ENCODE measurements at regions not wholly inside any gene's neighbourhood (a gene's known extent, or its start where the extent isn't known, plus 50 kb on each side); places are given as distances from the start of the nearest gene placed in this dataset.
A peak's percentile ranks its signal among the peaks of the same experiment; 100 is the strongest.

DNA sequence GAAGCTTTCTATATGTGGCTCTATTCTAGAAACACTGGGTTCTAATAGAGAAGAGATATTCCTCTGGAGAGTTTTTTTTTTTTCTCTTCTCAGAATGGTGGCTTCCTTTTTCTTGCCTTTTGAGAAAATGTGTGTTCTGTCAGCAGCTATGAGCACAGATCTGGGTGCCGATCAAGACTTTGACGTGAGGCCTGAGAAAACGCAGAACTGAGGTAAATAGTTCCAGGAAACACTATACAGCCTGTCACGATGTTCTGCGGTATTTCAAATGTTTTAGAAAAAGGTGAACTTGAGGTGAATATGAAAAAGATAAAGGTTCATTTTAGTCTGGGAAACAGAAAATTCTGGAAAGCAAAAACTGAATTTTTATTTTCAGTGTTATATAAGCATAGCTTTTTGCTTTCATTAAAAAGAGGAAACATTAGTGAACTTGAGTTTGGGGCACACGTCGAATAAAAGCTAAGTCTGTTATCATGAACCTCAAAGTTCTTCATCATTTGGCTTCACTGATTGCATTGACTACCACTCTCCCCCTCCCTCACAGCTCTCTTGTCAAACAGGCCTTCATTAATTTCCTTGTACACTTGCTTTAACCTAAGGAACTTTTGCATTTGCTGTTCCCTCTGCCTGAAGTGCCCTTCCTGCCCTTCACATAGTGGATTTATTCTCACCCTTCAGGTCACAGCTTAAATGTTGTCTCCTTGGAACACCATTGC, 265.1 kb downstream of the NFKBIZ start:
- Histone ChIP-seq H3K18ac (ENCODE audit: low read length) (no peak overlapping the region), H3K4me3 (ENCODE audit: low read length in 2 of 2) (no peak overlapping the region), H3K4me1 (ENCODE audit: control insufficient read depth in 2 of 2, insufficient read depth in 1 of 2, low read depth in 1 of 2, low read length in 2 of 2) (no peaks in the 10 kb centered on the region), H2BK5ac (ENCODE audit: low read length) (no peak overlapping the region), H3K4ac (ENCODE audit: low read length) (no peak overlapping the region), H3K27ac (replicated peaks; ENCODE audit: low read length) (no peak overlapping the region), H3K27me3 (ENCODE audit: control insufficient read depth in 3 of 3, insufficient read depth in 3 of 3, low read depth in 1 of 3, low read length in 3 of 3) (no peaks in the 10 kb centered on the region), H3K79me1 (ENCODE audit: low read depth, low read length) (no peaks in the 10 kb centered on the region), H2AK5ac (ENCODE audit: low read depth, low read length) (no peak overlapping the region), H3K36me3 (replicated peaks in 1 of 2; ENCODE audit: control insufficient read depth in 2 of 2, insufficient read depth in 2 of 2, low read length in 2 of 2) (no peaks in the 10 kb centered on the region), H2BK12ac (ENCODE audit: low read length) (no peak overlapping the region), H3K9ac (ENCODE audit: low read depth, low read length, poor library complexity) (no peak overlapping the region), H2BK15ac (ENCODE audit: low read length) (no peak overlapping the region), H3K14ac (ENCODE audit: low read length) (no peak overlapping the region), H2AFZ (ENCODE audit: low read length) (no peak overlapping the region), H3K23ac (ENCODE audit: low read depth, low read length, poor library complexity) (no peak overlapping the region), H4K8ac (ENCODE audit: low read depth, low read length) (no peak overlapping the region), H3K9me3 (replicated peaks in 1 of 2; ENCODE audit: control insufficient read depth in 2 of 2, insufficient read depth in 1 of 2, low read depth in 1 of 2, low read length in 2 of 2) (no peaks in the 10 kb centered on the region), H3K4me2 (ENCODE audit: insufficient read depth, low read length, poor library complexity, severe bottlenecking) (no peak overlapping the region), H4K91ac (ENCODE audit: low read depth, low read length, poor library complexity) (no peak overlapping the region), H2BK120ac (ENCODE audit: low read depth, low read length) (no peak overlapping the region)
- no CpG with 5 or more reads among the region's 7 CpGs for WGBS, 2 donors (ENCODE audit: extremely low coverage in 2 of 2, insufficient read length in 2 of 2, insufficient replicate concordance in 1 of 2)
- DNase-seq (ENCODE audit: low spot score) = no peak

DNA sequence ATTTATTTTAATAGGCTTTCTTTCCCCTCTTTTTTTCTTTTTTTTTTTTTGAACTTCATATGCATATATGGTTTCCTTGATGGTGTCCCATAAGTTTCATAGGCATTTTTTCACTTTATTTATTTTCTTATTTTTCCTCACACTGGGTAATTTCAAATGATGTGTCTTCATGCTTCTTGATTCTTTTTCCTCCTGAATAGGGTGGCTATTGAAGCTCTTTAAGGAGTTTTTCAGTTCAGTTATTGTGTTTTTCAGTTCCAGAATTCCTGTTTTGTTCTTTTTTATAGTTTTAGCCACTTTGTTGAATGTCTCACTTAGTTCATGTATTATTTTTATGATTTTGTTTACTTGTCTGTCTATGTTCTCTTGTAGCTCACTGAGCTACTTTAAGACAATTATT, 273.2 kb downstream of the NFKBIZ start:
- DNase-seq (ENCODE audit: low spot score) = no peak
- H4K8ac ChIP-seq (ENCODE audit: low read depth, low read length) = no peak overlapping the region
- no peak overlapping the region for H2BK120ac ChIP-seq (ENCODE audit: low read depth, low read length)
- no peak overlapping the region for H3K4me2 ChIP-seq (ENCODE audit: insufficient read depth, low read length, poor library complexity, severe bottlenecking)
- H3K4ac ChIP-seq (ENCODE audit: low read length) = no peak overlapping the region
- no peak overlapping the region for H3K9ac ChIP-seq (ENCODE audit: low read depth, low read length, poor library complexity)
- no peak overlapping the region for H2BK5ac ChIP-seq (ENCODE audit: low read length)
- peaks cover 0 to 2% of the 10 kb centered on the region in 2 donors for H3K36me3 ChIP-seq (replicated peaks in 1 of 2; ENCODE audit: control insufficient read depth in 2 of 2, insufficient read depth in 2 of 2, low read length in 2 of 2)
- H3K9me3 ChIP-seq (replicated peaks in 1 of 2; ENCODE audit: control insufficient read depth in 2 of 2, insufficient read depth in 1 of 2, low read depth in 1 of 2, low read length in 2 of 2) = peaks cover 0 to 6% of the 10 kb centered on the region in 2 donors
- H4K91ac ChIP-seq (ENCODE audit: low read depth, low read length, poor library complexity) = no peak overlapping the region
- H2BK15ac ChIP-seq (ENCODE audit: low read length) = no peak overlapping the region
- H3K27me3 ChIP-seq (ENCODE audit: control insufficient read depth in 3 of 3, insufficient read depth in 3 of 3, low read depth in 1 of 3, low read length in 3 of 3) = no peaks in the 10 kb centered on the region
- no peak overlapping the region for H2BK12ac ChIP-seq (ENCODE audit: low read length)
- H2AFZ ChIP-seq (ENCODE audit: low read length) = no peak overlapping the region
- no peaks in the 10 kb centered on the region for H3K4me1 ChIP-seq (ENCODE audit: control insufficient read depth in 2 of 2, insufficient read depth in 1 of 2, low read depth in 1 of 2, low read length in 2 of 2)
- H3K14ac ChIP-seq (ENCODE audit: low read length) = no peak overlapping the region
- no peaks in the 10 kb centered on the region for H3K79me1 ChIP-seq (ENCODE audit: low read depth, low read length)
- no peak overlapping the region for H3K23ac ChIP-seq (ENCODE audit: low read depth, low read length, poor library complexity)
- no peak overlapping the region for H3K18ac ChIP-seq (ENCODE audit: low read length)
- H2AK5ac ChIP-seq (ENCODE audit: low read depth, low read length) = no peak overlapping the region
- no peak overlapping the region for H3K4me3 ChIP-seq (ENCODE audit: low read length in 2 of 2)
- H3K27ac ChIP-seq (replicated peaks; ENCODE audit: low read length) = no peak overlapping the region

DNA sequence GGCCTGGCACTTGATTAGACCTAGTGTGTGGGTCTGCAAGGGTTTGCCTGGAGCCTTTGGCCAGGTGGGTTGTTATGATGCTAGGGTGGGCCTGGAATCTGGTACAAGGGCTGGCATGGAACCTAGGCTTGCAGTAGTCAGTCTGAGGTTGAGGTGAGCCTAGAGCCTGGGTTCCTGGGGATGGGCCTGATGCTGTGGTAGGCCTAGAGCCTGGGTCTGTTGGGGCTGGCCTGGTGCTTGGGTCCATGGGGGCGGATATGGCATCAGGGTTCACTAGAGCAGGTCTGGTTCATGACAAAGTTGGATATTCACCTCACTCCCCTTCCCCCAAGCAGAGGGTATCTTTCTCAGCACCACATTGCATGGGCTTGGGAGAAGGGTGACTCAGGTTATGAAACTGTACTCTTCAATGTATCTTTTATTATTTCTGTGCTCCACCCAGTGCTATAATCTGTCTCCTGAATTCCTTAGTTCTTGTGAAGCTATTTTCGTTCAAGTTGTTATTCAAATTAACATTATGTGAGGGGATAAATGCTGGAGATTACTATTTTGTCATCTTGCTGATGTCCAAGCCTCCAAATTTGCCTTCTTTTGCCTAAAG, 274.4 kb downstream of the NFKBIZ start:
- H2BK15ac ChIP-seq (ENCODE audit: low read length) = no peak overlapping the region
- peaks cover 0 to 2% of the 10 kb centered on the region in 2 donors for H3K36me3 ChIP-seq (replicated peaks in 1 of 2; ENCODE audit: control insufficient read depth in 2 of 2, insufficient read depth in 2 of 2, low read length in 2 of 2)
- H3K4me3 ChIP-seq (ENCODE audit: low read length in 2 of 2) = peak overlapping the region in 1 of 2 donors; percentile 5
- no peak overlapping the region for H2AFZ ChIP-seq (ENCODE audit: low read length)
- H4K91ac ChIP-seq (ENCODE audit: low read depth, low read length, poor library complexity) = peak overlapping the region; percentile 24
- no peak overlapping the region for H3K23ac ChIP-seq (ENCODE audit: low read depth, low read length, poor library complexity)
- DNase-seq (ENCODE audit: low spot score) = no peak
- no peak overlapping the region for H3K4ac ChIP-seq (ENCODE audit: low read length)
- no peaks in the 10 kb centered on the region for H3K27me3 ChIP-seq (ENCODE audit: control insufficient read depth in 3 of 3, insufficient read depth in 3 of 3, low read depth in 1 of 3, low read length in 3 of 3)
- H3K9ac ChIP-seq (ENCODE audit: low read depth, low read length, poor library complexity) = peak overlapping the region; percentile 16
- no peaks in the 10 kb centered on the region for H3K4me1 ChIP-seq (ENCODE audit: control insufficient read depth in 2 of 2, insufficient read depth in 1 of 2, low read depth in 1 of 2, low read length in 2 of 2)
- no peak overlapping the region for H3K27ac ChIP-seq (replicated peaks; ENCODE audit: low read length)
- no peak overlapping the region for H2BK12ac ChIP-seq (ENCODE audit: low read length)
- peak overlapping the region; percentile 75 for H3K14ac ChIP-seq (ENCODE audit: low read length)
- no peak overlapping the region for H2AK5ac ChIP-seq (ENCODE audit: low read depth, low read length)
- peaks cover 0 to 6% of the 10 kb centered on the region in 2 donors for H3K9me3 ChIP-seq (replicated peaks in 1 of 2; ENCODE audit: control insufficient read depth in 2 of 2, insufficient read depth in 1 of 2, low read depth in 1 of 2, low read length in 2 of 2)
- H2BK5ac ChIP-seq (ENCODE audit: low read length) = no peak overlapping the region
- no peak overlapping the region for H4K8ac ChIP-seq (ENCODE audit: low read depth, low read length)
- WGBS, 2 donors (ENCODE audit: extremely low coverage in 2 of 2, insufficient read length in 2 of 2, insufficient replicate concordance in 1 of 2) = no CpG with 5 or more reads among the region's 2 CpGs
- peak overlapping the region; percentile 48 for H3K18ac ChIP-seq (ENCODE audit: low read length)
- H3K4me2 ChIP-seq (ENCODE audit: insufficient read depth, low read length, poor library complexity, severe bottlenecking) = no peak overlapping the region
- H3K79me1 ChIP-seq (ENCODE audit: low read depth, low read length) = no peaks in the 10 kb centered on the region
- no peak overlapping the region for H2BK120ac ChIP-seq (ENCODE audit: low read depth, low read length)

DNA sequence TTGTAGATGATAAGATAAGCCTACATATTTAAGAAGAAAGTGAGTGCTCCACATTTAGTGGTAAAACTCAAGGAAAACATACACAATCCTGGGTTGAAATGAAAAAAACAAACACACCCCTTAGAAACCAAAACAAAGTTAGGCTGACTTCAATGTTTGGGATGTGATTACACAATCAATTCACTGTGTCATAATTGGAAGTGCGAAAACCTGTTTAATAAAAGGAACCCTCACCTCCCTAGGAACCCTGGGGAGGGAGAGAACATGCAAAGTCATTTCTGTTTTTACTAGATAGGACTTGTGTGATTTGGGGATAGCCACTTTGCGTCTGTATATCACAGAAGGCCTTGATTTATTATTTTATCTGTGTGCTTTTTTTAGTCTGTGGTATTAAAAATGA, 275.0 kb downstream of the NFKBIZ start:
- H2BK15ac ChIP-seq (ENCODE audit: low read length) = no peak overlapping the region
- no peak overlapping the region for H2BK5ac ChIP-seq (ENCODE audit: low read length)
- H3K27ac ChIP-seq (replicated peaks; ENCODE audit: low read length) = no peak overlapping the region
- H3K79me1 ChIP-seq (ENCODE audit: low read depth, low read length) = no peaks in the 10 kb centered on the region
- no peak overlapping the region for H3K4ac ChIP-seq (ENCODE audit: low read length)
- H2AK5ac ChIP-seq (ENCODE audit: low read depth, low read length) = no peak overlapping the region
- H3K9ac ChIP-seq (ENCODE audit: low read depth, low read length, poor library complexity) = no peak overlapping the region
- no CpG with 5 or more reads among the region's 2 CpGs for WGBS, 2 donors (ENCODE audit: extremely low coverage in 2 of 2, insufficient read length in 2 of 2, insufficient replicate concordance in 1 of 2)
- no peak overlapping the region for H4K91ac ChIP-seq (ENCODE audit: low read depth, low read length, poor library complexity)
- H3K9me3 ChIP-seq (replicated peaks in 1 of 2; ENCODE audit: control insufficient read depth in 2 of 2, insufficient read depth in 1 of 2, low read depth in 1 of 2, low read length in 2 of 2) = peaks cover 0 to 6% of the 10 kb centered on the region in 2 donors
- H3K36me3 ChIP-seq (replicated peaks in 1 of 2; ENCODE audit: control insufficient read depth in 2 of 2, insufficient read depth in 2 of 2, low read length in 2 of 2) = peaks cover 0 to 2% of the 10 kb centered on the region in 2 donors
- H3K18ac ChIP-seq (ENCODE audit: low read length) = no peak overlapping the region
- no peak overlapping the region for H3K23ac ChIP-seq (ENCODE audit: low read depth, low read length, poor library complexity)
- no peak overlapping the region for H3K14ac ChIP-seq (ENCODE audit: low read length)
- no peak overlapping the region for H4K8ac ChIP-seq (ENCODE audit: low read depth, low read length)
- no peak overlapping the region for H2BK12ac ChIP-seq (ENCODE audit: low read length)
- H2AFZ ChIP-seq (ENCODE audit: low read length) = no peak overlapping the region
- H3K27me3 ChIP-seq (ENCODE audit: control insufficient read depth in 3 of 3, insufficient read depth in 3 of 3, low read depth in 1 of 3, low read length in 3 of 3) = no peaks in the 10 kb centered on the region
- DNase-seq (ENCODE audit: low spot score) = no peak
- no peak overlapping the region for H2BK120ac ChIP-seq (ENCODE audit: low read depth, low read length)
- no peak overlapping the region for H3K4me2 ChIP-seq (ENCODE audit: insufficient read depth, low read length, poor library complexity, severe bottlenecking)
- H3K4me3 ChIP-seq (ENCODE audit: low read length in 2 of 2) = no peak overlapping the region
- no peaks in the 10 kb centered on the region for H3K4me1 ChIP-seq (ENCODE audit: control insufficient read depth in 2 of 2, insufficient read depth in 1 of 2, low read depth in 1 of 2, low read length in 2 of 2)
